IMR-90 (cell line): ENCODE measurements at regions not wholly inside any gene's neighbourhood (a gene's known extent, or its start where the extent isn't known, plus 50 kb on each side); places are given as distances from the start of the nearest gene placed in this dataset.

Source experiments
- ATAC-seq: fragments of 200-7000 bp; cut with Tn5 transposase; 2 replicates; pipeline ENCODE4 v1.9.1; 2020; ENCODE audit warnings: low read depth, mild to moderate bottlenecking, moderate library complexity
- BruUV-seq: library from RNA; stranded (reverse); fragments of 400-500 nt; replicated peaks from 2 replicates; lab custom pipeline; 2021; lab: Mats Ljungman, UMichigan
- CTCF ChIA-PET: fragments of 300-600 bp; formaldehyde crosslinking; extraction: SDS; loops from one replicate; lab custom pipeline; 2021; ENCODE audit warnings: antibody characterized with exemption; lab: Yijun Ruan, JAX
- POLR2A ChIA-PET: fragments of 300-600 bp; sonication (Branson Sonifier 250); formaldehyde crosslinking; loops from one replicate; lab custom pipeline; 2022; ENCODE audit warnings: antibody characterized with exemption; ENCODE audit not compliant: unreplicated experiment; lab: Charles Lee
- DNase-seq: peaks from one replicate; pipeline ENCODE4 v3.0.0; 2013
- H2AFZ ChIP-seq: replicated peaks from 2 replicates; pipeline ENCODE3; 2013; ENCODE audit warnings: low read length, mild to moderate bottlenecking; ENCODE audit not compliant: poor library complexity
- H2AK5ac ChIP-seq: 2 replicates; pipeline ENCODE4 v1.6.1; 2013; ENCODE audit warnings: low read depth, low read length, inconsistent platforms
- H2AK9ac ChIP-seq: replicated peaks from 2 replicates; pipeline ENCODE3; 2013; ENCODE audit warnings: mild to moderate bottlenecking, low read depth, low read length, moderate library complexity; ENCODE audit not compliant: poor library complexity
- H2BK120ac ChIP-seq: 2 replicates; pipeline ENCODE4 v1.6.1; 2013; ENCODE audit warnings: low read depth, low read length, inconsistent platforms
- H2BK15ac ChIP-seq: 3 replicates; pipeline ENCODE4 v1.6.1; 2013; ENCODE audit warnings: low read depth, low read length, inconsistent platforms
- H2BK20ac ChIP-seq: 2 replicates; pipeline ENCODE4 v1.6.1; 2013; ENCODE audit warnings: low read depth, mild to moderate bottlenecking, inconsistent platforms, low read length, moderate library complexity
- H2BK5ac ChIP-seq: 2 replicates; pipeline ENCODE4 v1.6.1; 2013; ENCODE audit warnings: mild to moderate bottlenecking, low read depth, low read length, inconsistent platforms; ENCODE audit not compliant: poor library complexity, severe bottlenecking
- H3K14ac ChIP-seq: replicated peaks from 2 replicates; pipeline ENCODE4 v1.6.1; 2013; ENCODE audit warnings: low read depth, low read length, inconsistent platforms
- H3K18ac ChIP-seq: 2 replicates; pipeline ENCODE4 v1.6.1; 2013; ENCODE audit warnings: low read depth, low read length, control low read depth
- H3K23ac ChIP-seq: 2 replicates; pipeline ENCODE4 v1.6.1; 2013; ENCODE audit warnings: low read depth, low read length, inconsistent platforms
- H3K27ac ChIP-seq: 2 replicates; pipeline ENCODE4 v1.5.1; 2013; ENCODE audit warnings: mild to moderate bottlenecking, control low read depth, low read length; ENCODE audit not compliant: insufficient read depth
- H3K27me3 ChIP-seq: 2 replicates; pipeline ENCODE4 v1.6.1; 2013; ENCODE audit warnings: low read length; ENCODE audit not compliant: control insufficient read depth, insufficient read depth
- H3K36me3 ChIP-seq: 2 replicates; pipeline ENCODE4 v1.6.1; 2013; ENCODE audit warnings: low read length, mixed read lengths; ENCODE audit not compliant: control insufficient read depth, insufficient read depth
- H3K4ac ChIP-seq: 2 replicates; pipeline ENCODE4 v1.6.1; 2013; ENCODE audit warnings: low read depth, low read length, inconsistent platforms
- H3K4me1 ChIP-seq: 2 replicates; pipeline ENCODE4 v1.6.1; 2013; ENCODE audit warnings: low read length, mixed read lengths; ENCODE audit not compliant: control insufficient read depth, insufficient read depth
- H3K4me2 ChIP-seq: 2 replicates; pipeline ENCODE4 v1.6.1; 2013; ENCODE audit warnings: low read depth, mild to moderate bottlenecking, control low read depth, low read length, moderate library complexity
- H3K4me3 ChIP-seq: 2 replicates; pipeline ENCODE4 v1.5.1; 2013; ENCODE audit warnings: low read depth, mild to moderate bottlenecking, control low read depth, low read length, moderate library complexity; ENCODE audit not compliant: insufficient read depth
- H3K56ac ChIP-seq: 2 replicates; pipeline ENCODE4 v1.6.1; 2013; ENCODE audit warnings: low read length, inconsistent platforms; ENCODE audit not compliant: insufficient read depth; ENCODE audit errors: extremely low read depth
- H3K79me1 ChIP-seq, 2 experiments: 2 replicates each; pipeline ENCODE4 v1.6.1; 2013; ENCODE audit warnings: low read length in 2 of 2, inconsistent platforms in 1 of 2, low read depth in 1 of 2
- H3K9ac ChIP-seq: 2 replicates; pipeline ENCODE4 v1.6.1; 2013; ENCODE audit warnings: low read depth, low read length, control low read depth
- H3K9me1 ChIP-seq: 2 replicates; pipeline ENCODE4 v1.6.1; 2013; ENCODE audit warnings: low read length, inconsistent platforms; ENCODE audit not compliant: insufficient read depth
- H3K9me3 ChIP-seq: 2 replicates; pipeline ENCODE4 v1.6.1; 2013; ENCODE audit warnings: low read length; ENCODE audit not compliant: control insufficient read depth, insufficient read depth
- H4K20me1 ChIP-seq: 2 replicates; pipeline ENCODE4 v1.6.1; 2013; ENCODE audit warnings: low read length, inconsistent platforms; ENCODE audit not compliant: insufficient read depth
- H4K5ac ChIP-seq: 2 replicates; pipeline ENCODE4 v1.6.1; 2013; ENCODE audit warnings: mild to moderate bottlenecking, low read depth, low read length, control low read depth
- H4K8ac ChIP-seq, 2 experiments: 2 replicates each; pipeline ENCODE4 v1.6.1; 2013; ENCODE audit warnings: low read depth in 2 of 2, low read length in 2 of 2, control low read depth in 1 of 2, inconsistent platforms in 1 of 2
- H4K91ac ChIP-seq: 2 replicates; pipeline ENCODE4 v1.6.1; 2013; ENCODE audit warnings: low read depth, low read length, inconsistent platforms; ENCODE audit not compliant: insufficient read depth
- BHLHE40 ChIP-seq: fragments of 150-350 bp; IDR thresholded peaks from 2 replicates; pipeline ENCODE4 v1.6.1; 2016; ENCODE audit warnings: mild to moderate bottlenecking, low read depth, low read length
- CEBPB ChIP-seq: IDR thresholded peaks from 2 replicates; pipeline ENCODE4 v1.6.1; 2012; ENCODE audit warnings: low read depth, low read length, improper control_type of control experiment
- CHD1 ChIP-seq: IDR thresholded peaks from 2 replicates; pipeline ENCODE4 v1.6.1; 2012; ENCODE audit warnings: low read depth, low read length, improper control_type of control experiment
- FOS ChIP-seq: fragments of 150-350 bp; IDR thresholded peaks from 2 replicates; pipeline ENCODE4 v1.6.1; 2016; ENCODE audit warnings: low read depth, low read length
- MAFK ChIP-seq: IDR thresholded peaks from 2 replicates; pipeline ENCODE4 v1.6.1; 2012; ENCODE audit warnings: low read depth, low read length, improper control_type of control experiment
- MAZ ChIP-seq: IDR thresholded peaks from 2 replicates; pipeline ENCODE4 v1.6.1; 2012; ENCODE audit warnings: low read depth, mild to moderate bottlenecking, low read length, improper control_type of control experiment, moderate library complexity, borderline replicate concordance
- MXI1 ChIP-seq: IDR thresholded peaks from 2 replicates; pipeline ENCODE4 v1.6.1; 2012; ENCODE audit warnings: low read depth, mild to moderate bottlenecking, low read length, moderate library complexity, borderline replicate concordance
- NFE2L2 ChIP-seq: fragments of 150-350 bp; IDR thresholded peaks from 2 replicates; pipeline ENCODE4 v1.6.1; 2016; ENCODE audit warnings: low read depth, mild to moderate bottlenecking, low read length
- POLR2A ChIP-seq: IDR thresholded peaks from 2 replicates; pipeline ENCODE4 v1.6.1; 2012; ENCODE audit warnings: mild to moderate bottlenecking, low read depth, low read length
- RAD21 ChIP-seq: IDR thresholded peaks from 2 replicates; pipeline ENCODE4 v1.6.1; 2012; ENCODE audit warnings: low read length, improper control_type of control experiment
- RCOR1 ChIP-seq: IDR thresholded peaks from 2 replicates; pipeline ENCODE4 v1.6.1; 2012; ENCODE audit warnings: mild to moderate bottlenecking, low read length, improper control_type of control experiment; ENCODE audit not compliant: insufficient replicate concordance
- RFX5 ChIP-seq: IDR thresholded peaks from 2 replicates; pipeline ENCODE4 v1.8.0; 2012; ENCODE audit warnings: low read depth, mild to moderate bottlenecking, low read length, moderate library complexity
- SMC3 ChIP-seq: fragments of 150-350 bp; IDR thresholded peaks from 2 replicates; pipeline ENCODE4 v1.6.1; 2016; ENCODE audit warnings: low read depth, mild to moderate bottlenecking, antibody characterized with exemption, low read length, moderate library complexity
- WGBS, 2 experiments: methylation state at CpG; one replicate each; pipeline versions ENCODE4 v1.1.5 to v1.1.7; 2013; ENCODE audit warnings: missing lambda C conversion rate in 2 of 2; ENCODE audit not compliant: insufficient read length in 1 of 2; ENCODE audit errors: extremely low coverage in 2 of 2; 5-methylcytosine and 5-hydroxymethylcytosine counted together
- dilution Hi-C: fragments of 300-500 bp; cut with HindIII; formaldehyde crosslinking; loops from one replicate; pipeline ENCODE4 v1.14.3; 2018; ENCODE audit warnings: low sequenced_read_pairs; ENCODE audit not compliant: unreplicated experiment
- in situ Hi-C: fragments of 300-500 bp; cut with MboI; formaldehyde crosslinking; loops from 3 replicates; pipeline ENCODE4 v1.14.3; 2019; ENCODE audit warnings: low sequenced_read_pairs, inconsistent platforms, mixed read lengths
- intact Hi-C: fragments of 100-400 bp; cut with micrococcal nuclease; formaldehyde crosslinking; loops from 2 replicates; pipeline ENCODE4 v1.10.0; 2022
- TF ChIP-seq, protein P1 (sequence below): conservative IDR thresholded peaks from 2 replicates; pipeline ENCODE4 v1.5.1; 2012; ENCODE audit warnings: mild to moderate bottlenecking, low read depth, low read length, improper control_type of control experiment
- TF ChIP-seq, protein P2 (sequence below): fragments of 150-350 bp; IDR thresholded peaks from 2 replicates; pipeline ENCODE4 v1.6.1; 2017; ENCODE audit warnings: mild to moderate bottlenecking, antibody characterized with exemption, low read length, low read depth
- TF ChIP-seq, protein P3 (sequence below): fragments of 150-350 bp; IDR thresholded peaks from 2 replicates; pipeline ENCODE4 v1.6.1; 2016; ENCODE audit warnings: low read depth, mild to moderate bottlenecking, low read length, moderate library complexity, borderline replicate concordance

DNA sequence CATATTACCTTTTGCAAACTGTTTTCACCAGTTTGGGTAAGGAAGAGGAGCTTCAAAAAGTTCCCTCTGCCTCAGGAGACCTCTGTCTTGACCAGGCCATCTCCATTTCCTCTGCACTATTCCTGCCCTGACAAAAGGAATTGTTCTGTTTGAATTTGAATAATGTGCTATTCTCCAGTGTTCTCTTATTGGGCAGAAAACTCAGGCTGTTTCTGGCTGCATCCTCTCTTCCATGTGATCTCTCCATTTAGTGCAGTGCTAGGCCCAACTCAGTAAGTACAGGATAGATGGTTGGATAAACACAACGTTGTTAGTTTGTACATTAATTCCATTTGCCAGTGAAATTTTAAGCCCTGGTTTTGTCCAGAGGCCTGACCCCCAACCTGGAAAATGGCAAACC lies 102.2 kb upstream of the CELF4 start:
- BruUV-seq: no TSS peak
- Histone ChIP-seq H4K5ac (no peak overlapping the region), H3K4me1 (no peaks in the 10 kb centered on the region), H4K91ac (no peak overlapping the region), H3K4me2 (no peak overlapping the region), H3K4ac (no peak overlapping the region), H4K8ac (no peak overlapping the region), H2AK5ac (no peak overlapping the region), H2AFZ (no peak overlapping the region), H3K27ac (no peak overlapping the region), H2BK5ac (no peak overlapping the region), H3K9ac (no peak overlapping the region), H3K27me3 (no peaks in the 10 kb centered on the region), H3K23ac (no peak overlapping the region), H3K9me1 (no peaks in the 10 kb centered on the region), H2BK15ac (no peak overlapping the region), H2AK9ac (no peak overlapping the region), H3K56ac (no peak overlapping the region), H3K4me3 (no peak overlapping the region), H2BK20ac (no peak overlapping the region), H3K14ac (no peak overlapping the region), H2BK120ac (no peak overlapping the region), H3K79me1 (no peaks in the 10 kb centered on the region), H3K9me3 (peaks cover 33% of the 10 kb centered on the region), H3K18ac (no peak overlapping the region), H4K20me1 (no peaks in the 10 kb centered on the region), H3K36me3 (no peaks in the 10 kb centered on the region)
- TF ChIP-seq, protein P1, sequence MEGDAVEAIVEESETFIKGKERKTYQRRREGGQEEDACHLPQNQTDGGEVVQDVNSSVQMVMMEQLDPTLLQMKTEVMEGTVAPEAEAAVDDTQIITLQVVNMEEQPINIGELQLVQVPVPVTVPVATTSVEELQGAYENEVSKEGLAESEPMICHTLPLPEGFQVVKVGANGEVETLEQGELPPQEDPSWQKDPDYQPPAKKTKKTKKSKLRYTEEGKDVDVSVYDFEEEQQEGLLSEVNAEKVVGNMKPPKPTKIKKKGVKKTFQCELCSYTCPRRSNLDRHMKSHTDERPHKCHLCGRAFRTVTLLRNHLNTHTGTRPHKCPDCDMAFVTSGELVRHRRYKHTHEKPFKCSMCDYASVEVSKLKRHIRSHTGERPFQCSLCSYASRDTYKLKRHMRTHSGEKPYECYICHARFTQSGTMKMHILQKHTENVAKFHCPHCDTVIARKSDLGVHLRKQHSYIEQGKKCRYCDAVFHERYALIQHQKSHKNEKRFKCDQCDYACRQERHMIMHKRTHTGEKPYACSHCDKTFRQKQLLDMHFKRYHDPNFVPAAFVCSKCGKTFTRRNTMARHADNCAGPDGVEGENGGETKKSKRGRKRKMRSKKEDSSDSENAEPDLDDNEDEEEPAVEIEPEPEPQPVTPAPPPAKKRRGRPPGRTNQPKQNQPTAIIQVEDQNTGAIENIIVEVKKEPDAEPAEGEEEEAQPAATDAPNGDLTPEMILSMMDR: no peak
- no peak for TF ChIP-seq MAZ
- no peak for TF ChIP-seq FOS
- no peak for TF ChIP-seq SMC3
- TF ChIP-seq RAD21: no peak
- no peak for TF ChIP-seq POLR2A
- TF ChIP-seq, protein P2, sequence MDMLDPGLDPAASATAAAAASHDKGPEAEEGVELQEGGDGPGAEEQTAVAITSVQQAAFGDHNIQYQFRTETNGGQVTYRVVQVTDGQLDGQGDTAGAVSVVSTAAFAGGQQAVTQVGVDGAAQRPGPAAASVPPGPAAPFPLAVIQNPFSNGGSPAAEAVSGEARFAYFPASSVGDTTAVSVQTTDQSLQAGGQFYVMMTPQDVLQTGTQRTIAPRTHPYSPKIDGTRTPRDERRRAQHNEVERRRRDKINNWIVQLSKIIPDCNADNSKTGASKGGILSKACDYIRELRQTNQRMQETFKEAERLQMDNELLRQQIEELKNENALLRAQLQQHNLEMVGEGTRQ: no peak
- TF ChIP-seq MXI1: no peak
- TF ChIP-seq RCOR1: no peak
- TF ChIP-seq, protein P3, sequence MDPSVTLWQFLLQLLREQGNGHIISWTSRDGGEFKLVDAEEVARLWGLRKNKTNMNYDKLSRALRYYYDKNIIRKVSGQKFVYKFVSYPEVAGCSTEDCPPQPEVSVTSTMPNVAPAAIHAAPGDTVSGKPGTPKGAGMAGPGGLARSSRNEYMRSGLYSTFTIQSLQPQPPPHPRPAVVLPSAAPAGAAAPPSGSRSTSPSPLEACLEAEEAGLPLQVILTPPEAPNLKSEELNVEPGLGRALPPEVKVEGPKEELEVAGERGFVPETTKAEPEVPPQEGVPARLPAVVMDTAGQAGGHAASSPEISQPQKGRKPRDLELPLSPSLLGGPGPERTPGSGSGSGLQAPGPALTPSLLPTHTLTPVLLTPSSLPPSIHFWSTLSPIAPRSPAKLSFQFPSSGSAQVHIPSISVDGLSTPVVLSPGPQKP: no peak
- no peak for TF ChIP-seq BHLHE40
- TF ChIP-seq MAFK: no peak
- TF ChIP-seq RFX5: no peak
- no peak for TF ChIP-seq NFE2L2
- TF ChIP-seq CEBPB: no peak
- no peak for TF ChIP-seq CHD1
- WGBS, 2 experiments: no CpG with 5 or more reads among the region's 1 CpG
- in situ Hi-C loops: no loop called here
- dilution Hi-C loops: no loop called here
- DNase-seq (no peak), ATAC-seq (no peak)
- POLR2A ChIA-PET: no interaction called here
- intact Hi-C loops: no loop called here
- CTCF ChIA-PET: no interaction called here
